SH-SY5Y (cell line): ENCODE measurements at regions not wholly inside any gene's neighbourhood (a gene's known extent, or its start where the extent isn't known, plus 50 kb on each side); places are given as distances from the start of the nearest gene placed in this dataset.

ENCODE experiments used
- GATA2 ChIP-seq: IDR thresholded peaks from 2 replicates; pipeline ENCODE4 v1.6.1; 2011; ENCODE audit warnings: mild to moderate bottlenecking, low read depth, low read length
- GATA3 ChIP-seq: IDR thresholded peaks from 2 replicates; pipeline ENCODE4 v1.6.1; 2011; ENCODE audit warnings: low read depth, mild to moderate bottlenecking, low read length, moderate library complexity

DNA sequence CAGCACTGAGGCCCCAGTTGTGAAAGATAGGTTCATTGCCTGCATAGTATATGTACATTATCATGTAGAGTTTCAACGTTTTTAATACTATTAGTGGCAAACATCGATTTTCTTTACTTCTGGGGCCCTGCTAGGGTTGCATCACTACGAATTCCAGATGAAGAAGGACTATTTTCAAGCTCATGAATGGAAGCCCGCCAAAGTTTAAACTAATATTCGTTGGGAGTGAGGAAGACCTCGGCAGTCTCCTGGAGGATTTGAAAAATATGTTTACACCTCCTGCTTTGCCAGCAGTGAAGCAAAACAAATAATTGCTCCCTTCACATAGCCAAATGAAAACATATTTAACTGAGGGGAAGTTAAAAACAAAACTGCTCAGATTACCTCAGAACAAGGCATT is 672.9 kb upstream of the NOVA1 start:
- TF ChIP-seq GATA3 (no peak), GATA2 (no peak)

DNA sequence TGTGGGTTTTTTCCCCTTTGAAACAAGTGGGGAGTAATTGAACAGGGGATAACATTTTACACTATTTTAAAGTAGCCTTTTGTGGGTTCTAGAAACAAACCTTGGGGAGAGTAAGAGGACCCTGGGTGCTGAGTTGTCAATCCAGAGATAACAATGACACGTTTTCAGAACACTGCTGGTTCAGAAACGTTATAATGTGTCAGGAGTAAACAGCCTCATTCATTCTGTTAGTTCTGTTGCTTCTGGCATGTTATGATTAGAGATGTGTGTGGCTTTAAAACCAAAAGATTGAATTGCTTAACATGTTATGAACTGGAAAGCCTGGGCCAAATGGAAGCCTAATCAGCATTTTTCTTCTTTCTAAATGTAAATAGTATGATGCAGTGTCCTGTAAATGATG is 680.5 kb upstream of the NOVA1 start:
- no peak for TF ChIP-seq GATA2
- no peak for TF ChIP-seq GATA3

DNA sequence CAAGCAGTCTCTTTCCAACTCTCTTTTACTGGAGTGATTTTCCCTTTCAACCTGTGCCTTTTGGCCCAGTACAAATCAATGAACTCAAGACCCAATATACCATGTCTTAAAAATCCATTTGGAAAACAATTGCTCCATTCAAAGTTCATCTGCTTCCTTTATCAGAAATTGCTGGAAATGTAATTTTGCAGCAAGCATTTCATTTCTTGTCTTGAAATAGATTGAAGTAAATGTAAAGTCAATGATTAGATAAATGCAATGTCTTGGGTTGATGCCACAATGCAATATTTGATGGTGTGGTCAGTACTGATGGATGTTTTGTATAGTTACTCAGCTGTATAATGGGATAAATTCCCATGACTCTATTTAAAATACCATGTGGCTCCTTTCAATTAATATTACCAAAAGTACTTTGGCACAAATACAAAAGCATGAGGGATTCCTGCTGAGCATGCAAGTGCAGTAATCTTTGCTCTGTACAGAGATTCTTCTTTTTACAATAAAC is 707.7 kb upstream of the NOVA1 start:
- TF ChIP-seq GATA3 = no peak
- no peak for TF ChIP-seq GATA2

DNA sequence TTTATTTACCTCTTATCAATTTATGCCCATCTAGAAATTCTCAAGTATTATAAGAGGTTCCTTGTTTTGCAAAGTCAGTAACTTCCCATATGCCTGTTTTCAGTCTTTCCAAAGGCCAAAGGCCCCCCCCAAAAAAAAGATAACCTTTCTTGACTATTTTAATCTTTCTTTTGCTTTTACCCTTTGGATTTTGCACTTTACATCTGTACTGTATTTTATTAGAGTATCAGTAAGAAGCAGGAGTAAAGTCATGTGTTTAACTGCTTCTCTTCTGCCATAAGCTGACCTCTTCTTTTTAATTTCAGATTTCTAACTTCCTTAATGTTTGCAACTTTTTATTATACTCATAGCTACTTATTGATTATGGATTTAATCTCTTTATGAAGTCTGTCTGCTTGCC is 716.4 kb upstream of the NOVA1 start:
- TF ChIP-seq GATA3 (no peak), GATA2 (no peak)

DNA sequence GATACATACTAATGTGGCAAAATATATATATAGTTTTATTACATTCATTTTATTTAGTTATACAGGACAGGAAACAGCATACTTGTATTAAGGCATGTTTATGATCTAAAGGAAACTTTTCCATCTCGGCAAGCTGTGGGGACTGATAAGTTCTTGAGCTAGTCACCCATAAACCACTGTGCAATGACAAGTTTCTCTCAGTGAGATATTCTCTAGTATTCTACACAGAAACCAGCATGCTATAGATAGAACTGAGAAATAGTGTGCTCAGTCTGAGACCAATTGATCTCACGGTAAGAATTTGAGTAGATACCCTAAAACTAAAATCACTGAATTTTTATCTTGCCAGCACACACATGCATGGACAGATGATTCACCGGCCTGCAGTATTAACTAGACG is 717.6 kb upstream of the NOVA1 start:
- TF ChIP-seq GATA3 = no peak
- no peak for TF ChIP-seq GATA2

DNA sequence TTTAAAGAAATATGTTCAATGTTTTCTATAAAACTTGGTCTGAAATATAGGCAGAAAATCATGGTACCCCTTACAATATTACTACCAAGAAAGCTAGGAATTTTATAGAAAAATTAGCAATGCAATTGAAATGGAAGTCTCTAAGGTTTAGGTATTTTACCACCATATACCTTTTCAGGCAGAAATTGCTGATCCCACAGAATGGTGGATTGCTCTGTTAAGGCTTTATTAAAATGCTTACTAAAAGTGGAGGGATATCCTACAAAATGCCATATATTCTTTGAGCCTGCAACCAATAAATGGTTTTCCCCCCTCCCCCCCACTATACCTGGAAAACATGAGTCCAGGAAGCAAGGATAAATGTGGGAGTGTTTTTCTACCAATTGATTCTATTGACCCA is 718.1 kb upstream of the NOVA1 start:
- TF ChIP-seq GATA2 (no peak), GATA3 (no peak)

DNA sequence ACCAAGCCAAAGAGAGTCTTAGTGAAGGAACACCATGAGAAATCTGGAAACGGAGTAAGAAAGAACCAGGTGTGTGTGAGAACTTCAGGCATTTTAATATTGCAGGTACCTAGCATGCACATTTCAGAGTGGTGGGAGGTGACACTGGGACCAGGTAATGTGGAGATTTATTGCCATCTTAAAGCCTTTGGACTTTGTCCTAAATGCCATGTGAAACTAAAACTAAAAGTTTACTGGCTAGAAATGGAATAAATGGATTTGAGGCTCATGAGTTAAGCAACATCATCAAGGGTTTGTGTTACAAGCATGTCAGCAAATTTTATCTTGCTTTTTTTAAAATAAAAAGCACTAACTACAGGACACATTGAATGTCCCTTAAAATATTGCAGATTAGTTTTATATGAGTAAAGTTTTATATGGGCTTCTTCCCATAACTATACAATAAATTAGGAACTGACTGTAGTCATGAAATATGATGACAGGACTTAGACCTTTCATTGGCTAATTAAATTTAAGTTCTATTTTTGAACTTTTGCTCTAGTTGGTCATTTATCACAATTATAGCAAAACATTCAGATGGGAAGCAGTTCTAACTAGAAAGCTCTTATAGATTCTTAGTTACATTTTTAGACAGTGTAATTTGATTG is 721.1 kb upstream of the NOVA1 start:
- TF ChIP-seq GATA3 (no peak), GATA2 (no peak)

DNA sequence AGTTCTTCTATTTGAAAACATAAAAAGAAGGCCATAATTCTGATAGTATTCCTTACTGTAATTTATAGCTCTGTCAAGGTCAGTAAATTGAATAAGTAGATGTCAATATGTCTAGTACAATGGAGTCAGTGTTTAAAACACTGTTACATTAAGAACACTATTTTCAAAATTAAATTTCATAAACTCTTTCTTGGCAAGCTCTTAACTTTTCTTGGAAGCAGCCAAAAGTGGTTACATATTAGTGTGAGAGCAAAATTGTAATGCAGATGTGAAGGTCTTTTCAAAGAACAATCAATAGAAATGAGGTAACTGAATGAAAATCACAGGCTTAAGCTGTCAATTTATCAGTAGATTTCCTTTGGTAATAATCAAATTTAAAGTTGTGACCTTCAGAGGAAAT is 722.4 kb upstream of the NOVA1 start:
- TF ChIP-seq GATA2 (no peak), GATA3 (no peak)

DNA sequence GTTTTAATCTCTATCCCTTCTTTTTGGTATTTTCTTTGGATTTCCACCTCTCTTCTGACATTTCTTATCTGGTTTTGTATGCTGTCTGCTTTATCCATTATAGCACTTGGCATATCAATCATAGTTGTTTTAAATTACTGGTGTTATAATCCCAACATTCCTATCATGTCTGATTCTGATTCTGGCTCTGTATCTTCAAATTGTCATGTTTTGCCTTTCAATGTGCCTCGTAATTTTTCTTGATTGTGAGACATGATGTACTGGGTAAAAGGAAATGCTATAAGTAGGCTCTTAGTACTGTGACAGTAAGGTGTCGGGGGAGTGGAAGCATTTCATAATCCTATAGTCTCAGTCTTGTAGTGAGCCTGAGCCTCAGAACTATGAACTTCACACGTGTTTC is 729.3 kb upstream of the NOVA1 start:
- no peak for TF ChIP-seq GATA2
- no peak for TF ChIP-seq GATA3

DNA sequence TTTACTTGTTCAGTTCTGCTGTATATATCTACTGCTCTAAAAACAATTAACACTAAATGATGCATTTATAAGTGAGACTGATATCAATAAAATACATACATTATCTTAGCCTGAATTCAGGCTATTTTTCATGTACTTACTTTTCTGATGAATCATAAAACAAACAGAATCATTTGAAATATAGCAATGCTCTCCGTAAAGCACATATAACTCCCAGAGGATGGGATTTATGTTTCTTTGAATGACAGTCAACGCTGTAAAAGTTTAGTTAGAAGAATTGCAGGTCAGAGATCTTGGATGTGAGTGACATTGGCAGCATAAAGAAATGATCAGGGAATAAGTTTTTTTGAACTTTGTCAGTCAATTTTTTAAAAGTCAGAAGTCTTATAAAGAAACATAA is 740.2 kb upstream of the NOVA1 start:
- TF ChIP-seq GATA2 (no peak), GATA3 (no peak)

DNA sequence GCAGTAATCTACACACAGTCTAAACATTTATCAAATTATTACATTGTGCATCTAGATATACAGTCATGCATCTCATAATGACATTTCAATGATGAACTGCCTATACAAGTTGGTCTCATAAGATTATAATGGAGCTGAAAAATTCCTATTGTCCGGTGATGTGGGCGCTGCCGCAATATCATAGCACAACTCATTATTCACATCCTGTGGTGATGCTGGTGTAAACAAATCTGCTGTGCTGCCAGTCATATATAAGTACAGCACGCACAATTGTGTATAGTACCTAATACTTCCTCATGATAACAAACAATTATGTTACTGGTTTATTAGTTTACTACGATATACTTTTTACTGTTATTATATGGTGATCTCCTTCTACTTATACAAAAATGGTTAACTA is 768.8 kb upstream of the NOVA1 start:
- no peak for TF ChIP-seq GATA2
- no peak for TF ChIP-seq GATA3

DNA sequence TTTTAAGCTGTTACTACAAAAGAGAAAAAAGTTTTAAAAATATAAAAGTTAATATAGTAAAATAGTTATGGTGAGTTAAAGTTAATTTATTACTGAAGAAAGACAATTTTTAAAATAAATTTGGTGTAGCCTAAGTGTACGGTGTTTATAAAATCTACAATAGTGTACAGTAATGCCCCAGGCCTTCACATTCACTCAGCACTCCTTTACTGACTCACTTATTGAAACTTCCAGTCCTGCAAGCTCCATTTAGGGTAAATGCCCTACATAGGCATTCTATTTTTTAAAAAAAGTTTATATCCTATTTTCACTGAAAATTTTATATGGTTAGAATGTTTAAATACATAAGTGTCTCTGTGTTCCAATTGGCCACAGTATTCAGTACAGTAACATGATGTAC is 769.5 kb upstream of the NOVA1 start:
- TF ChIP-seq GATA3 (no peak), GATA2 (no peak)

DNA sequence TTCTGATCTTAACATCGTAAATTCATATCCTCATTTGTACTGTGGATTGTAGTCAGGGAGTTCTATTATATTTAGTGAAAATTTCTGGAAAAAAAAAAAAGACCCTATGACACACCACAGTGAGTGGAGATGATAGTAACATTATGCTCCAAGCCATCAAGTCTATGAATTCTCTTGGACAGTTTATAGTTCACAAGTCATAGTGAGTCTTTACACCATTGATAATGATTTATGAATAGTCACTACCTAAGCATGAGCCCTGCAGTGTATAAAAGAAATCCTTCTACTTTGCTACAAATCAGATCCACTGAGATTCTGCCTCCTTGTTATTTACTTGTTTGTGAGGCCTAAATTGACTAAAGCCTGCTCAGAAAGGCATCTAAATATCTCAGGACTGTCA is 772.2 kb upstream of the NOVA1 start:
- TF ChIP-seq GATA3 = no peak
- TF ChIP-seq GATA2 = no peak

DNA sequence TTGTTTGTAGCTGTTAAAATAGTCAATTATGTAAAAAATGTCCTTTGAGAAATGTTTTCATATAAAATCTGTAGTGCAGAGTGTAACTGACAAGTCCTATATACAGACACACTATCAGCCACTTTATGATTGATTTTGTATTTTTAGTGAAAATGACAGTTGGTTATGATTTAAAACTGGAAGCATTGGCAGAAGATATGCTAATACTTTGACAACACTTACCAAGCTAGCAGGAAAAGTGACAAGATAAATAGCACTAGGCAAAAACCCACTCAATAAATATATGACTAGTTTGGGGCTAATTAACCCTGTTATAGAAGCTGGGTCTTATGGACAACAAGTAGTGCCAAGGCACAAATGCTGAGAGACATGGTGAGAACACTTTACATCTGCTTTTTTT is 772.9 kb upstream of the NOVA1 start:
- TF ChIP-seq GATA2 (no peak), GATA3 (no peak)

DNA sequence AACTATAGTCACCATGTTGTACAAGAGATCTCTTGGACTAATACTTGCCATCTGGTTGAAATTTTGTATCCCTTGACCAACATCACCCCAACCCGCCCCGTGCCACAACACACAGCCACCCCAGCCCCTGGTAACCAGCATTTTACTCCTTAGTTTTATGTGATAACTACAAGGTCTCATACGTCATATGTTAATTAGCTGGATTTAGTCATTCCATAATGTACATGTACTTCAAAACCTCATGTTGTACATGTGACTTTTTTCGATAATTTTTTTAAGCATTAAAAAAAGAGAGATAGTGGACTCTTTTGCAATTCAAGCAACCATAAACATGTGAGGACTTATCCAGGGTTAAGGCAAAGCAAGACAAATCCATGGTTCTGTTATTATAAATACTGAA is 773.4 kb upstream of the NOVA1 start:
- TF ChIP-seq GATA2 (no peak), GATA3 (no peak)

DNA sequence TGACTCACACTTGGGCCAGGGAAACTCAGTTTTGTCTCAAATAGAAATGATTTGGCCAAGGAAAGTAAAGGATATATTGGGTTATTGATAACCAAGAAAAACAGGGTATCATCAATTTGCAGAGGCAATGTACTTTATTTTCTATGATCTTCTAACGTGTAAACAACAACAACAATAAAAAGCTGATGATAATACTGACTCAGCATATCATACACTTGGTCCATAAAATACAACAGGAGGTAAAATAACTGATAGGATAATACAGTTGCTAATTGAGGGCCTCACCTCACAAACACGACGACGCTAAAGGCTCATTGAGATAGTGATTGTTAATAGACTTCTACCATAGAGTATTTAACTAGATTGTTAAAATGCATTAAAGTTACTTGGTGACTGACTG is 774.0 kb upstream of the NOVA1 start:
- TF ChIP-seq GATA2 = no peak
- TF ChIP-seq GATA3 = no peak
